D341Med (cell line): ENCODE measurements at regions not wholly inside any gene's neighbourhood (a gene's known extent, or its start where the extent isn't known, plus 50 kb on each side); places are given as distances from the start of the nearest gene placed in this dataset.

Source experiments
- DNase-seq: peaks from one replicate; pipeline ENCODE4 v3.0.0; 2012; ENCODE audit warnings: low spot score

DNA sequence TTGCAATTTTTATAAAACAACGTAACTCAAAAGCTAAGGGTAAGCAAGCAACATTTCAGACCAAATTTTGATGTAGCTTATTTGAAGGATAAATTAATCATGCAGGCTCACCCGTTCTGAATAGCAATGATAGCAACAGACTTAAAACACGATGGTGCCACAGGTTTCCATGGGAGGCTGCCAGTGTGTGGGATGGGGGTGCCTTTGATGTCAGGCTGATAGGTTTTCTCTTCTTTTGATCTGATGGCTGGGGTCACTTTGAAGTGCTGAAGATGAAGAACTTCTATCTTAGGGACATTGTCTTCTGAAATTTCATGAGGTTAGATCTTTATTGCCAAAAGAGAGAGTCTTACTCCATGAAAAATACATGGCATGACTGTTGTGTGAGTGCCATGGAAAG, 206.8 kb downstream of the LPIN1 start:
- DNase-seq, result no peak

DNA sequence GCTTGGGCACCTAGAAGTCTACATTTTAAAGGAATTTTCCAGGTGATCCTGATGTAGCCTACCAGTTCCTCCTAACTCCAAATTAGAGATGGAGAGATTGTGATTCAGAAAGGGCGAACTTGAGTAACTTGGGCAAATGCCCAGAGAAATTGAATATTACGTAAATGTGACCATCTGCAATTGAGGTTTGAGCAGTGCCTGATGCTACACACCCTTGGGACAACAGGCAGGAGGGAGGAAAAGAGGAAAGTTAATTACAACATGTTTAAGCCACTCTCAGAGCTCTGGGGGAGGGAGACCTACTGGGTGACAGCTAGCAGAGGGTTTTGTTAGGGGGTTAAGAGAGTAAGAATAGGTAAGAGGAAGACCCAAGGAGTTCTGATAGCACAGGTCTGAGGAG, 208.9 kb downstream of the LPIN1 start:
- DNase-seq, result no peak

DNA sequence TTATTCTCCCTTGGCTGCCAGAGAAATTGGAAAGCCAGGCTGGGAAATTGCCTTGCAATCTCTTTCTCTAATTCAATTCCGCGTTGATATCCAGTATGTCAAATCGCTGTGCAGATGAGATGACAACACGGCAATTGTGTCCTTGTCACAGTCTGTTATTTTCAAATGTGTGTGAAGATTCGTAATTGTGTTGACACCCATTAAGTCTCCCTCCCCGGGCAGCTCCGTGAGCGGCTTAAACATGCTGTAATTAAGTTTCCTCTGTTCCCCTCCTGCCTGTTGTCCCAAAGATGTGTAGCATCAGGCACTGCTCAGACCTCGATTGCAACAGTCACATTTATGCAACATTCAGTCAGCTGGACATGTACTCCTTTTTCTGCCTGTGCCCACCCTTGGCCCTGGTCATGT, 209.5 kb downstream of the LPIN1 start:
- DNase-seq, result no peak

DNA sequence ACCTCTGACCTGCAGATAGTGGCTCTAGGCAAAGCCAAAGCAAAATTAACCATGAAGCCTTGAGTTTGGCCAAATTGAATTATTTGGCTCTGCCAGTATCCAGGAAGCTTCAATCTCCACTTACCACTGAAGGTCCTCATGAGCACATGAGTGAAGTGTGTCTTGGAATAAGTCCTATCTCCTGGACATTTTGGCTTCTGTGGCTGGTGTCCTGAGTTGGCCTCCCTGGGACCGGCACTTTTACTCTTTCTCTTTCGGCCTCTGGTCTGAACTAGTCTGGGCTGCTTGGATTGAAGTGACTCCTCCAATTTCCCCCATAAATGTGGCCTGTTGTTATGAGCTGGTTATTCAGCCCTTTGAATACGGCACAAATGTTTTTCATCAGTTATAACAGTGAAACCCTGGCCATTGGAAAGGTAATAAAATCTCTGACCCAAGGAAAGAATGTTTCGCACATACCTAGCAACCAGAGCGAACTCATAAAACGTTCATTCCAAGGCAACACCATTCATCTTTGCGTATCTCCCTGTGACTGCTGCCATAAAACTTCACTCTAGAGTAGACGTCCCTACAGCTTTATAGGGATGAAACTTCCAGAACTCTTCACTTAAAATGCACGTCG, 216.4 kb downstream of the LPIN1 start:
- DNase-seq, result no peak

DNA sequence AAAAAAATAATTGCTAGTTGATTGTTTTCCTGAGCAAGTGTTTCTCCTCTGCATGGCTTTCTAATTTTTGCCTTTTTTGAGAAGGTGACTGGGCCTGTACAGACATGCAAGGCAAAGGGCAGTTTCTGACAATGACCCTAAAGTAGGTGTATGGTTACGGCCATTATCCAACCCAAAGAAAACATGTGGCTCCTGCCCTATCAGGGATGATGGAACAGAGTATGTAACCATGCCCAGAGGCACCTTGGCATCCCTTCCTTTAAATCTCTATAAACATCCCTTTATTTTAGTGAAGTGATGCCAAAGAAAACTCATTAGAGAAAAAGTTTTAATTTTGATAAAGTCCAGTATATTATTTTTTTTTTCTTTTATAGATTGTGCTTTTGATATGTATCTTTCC, 217.5 kb downstream of the LPIN1 start:
- no peak for DNase-seq

DNA sequence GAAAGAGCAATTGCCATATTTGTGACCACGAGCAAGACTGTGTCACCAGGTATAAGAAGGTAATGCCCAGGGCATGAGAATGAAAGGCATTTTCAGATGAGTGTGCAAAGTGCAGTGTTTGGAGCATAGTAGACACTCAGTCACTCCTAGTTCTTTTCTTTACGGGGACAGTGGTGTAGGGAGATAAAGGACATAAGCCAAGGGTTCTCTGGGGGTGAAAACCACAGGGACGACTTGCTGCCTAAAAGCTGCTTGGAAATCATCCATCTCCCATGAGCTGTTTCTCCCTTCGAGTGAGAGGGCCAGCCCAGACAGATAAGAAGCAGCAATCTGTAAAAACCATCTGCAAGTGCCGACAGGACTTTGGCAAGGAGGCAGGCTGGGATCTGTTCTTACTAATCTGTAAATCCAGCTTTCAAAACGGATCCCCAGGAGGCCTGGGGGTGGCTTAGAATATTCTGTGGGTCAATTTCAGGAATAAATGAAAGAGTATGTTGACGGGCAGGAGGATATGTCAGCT, 221.6 kb downstream of the LPIN1 start:
- DNase-seq, result peak; percentile 58

DNA sequence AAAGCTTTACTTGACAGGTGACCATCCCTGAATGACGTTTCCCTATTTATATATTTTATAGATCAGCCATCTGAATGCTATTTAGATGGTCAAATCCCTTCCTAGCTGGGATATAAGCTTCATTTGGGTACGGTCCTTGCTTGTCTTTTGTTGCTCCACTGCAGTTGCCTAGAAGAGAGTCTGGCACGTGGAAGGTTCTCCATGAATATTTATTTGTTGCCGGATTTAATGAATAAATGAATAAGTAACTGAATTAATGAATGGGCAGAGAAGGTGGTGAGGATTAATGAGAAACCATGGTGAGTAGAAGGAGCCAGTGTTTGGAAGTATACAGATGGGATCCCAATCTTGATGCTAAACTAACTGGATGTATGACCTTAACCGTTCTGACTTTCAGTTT, 222.1 kb downstream of the LPIN1 start:
- DNase-seq, result no peak

DNA sequence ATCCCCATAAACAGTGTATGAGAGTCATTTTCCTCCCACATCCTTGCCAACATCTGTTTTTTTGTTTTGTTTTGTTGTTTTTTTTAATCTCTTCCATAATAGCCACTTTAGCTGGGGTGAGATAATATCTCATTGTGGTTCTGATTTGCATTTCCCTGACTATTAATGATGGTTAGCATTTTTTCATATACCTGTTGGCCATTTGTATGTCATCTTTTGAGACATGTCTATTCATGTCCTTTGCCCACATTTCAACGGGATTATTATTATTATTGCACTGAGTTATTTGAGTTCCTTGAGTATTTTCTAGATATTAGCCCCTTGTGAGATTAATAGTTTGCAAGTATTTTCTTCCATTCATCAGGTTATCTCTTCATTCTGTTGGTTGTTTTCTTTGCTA, 223.3 kb downstream of the LPIN1 start:
- DNase-seq, result no peak

DNA sequence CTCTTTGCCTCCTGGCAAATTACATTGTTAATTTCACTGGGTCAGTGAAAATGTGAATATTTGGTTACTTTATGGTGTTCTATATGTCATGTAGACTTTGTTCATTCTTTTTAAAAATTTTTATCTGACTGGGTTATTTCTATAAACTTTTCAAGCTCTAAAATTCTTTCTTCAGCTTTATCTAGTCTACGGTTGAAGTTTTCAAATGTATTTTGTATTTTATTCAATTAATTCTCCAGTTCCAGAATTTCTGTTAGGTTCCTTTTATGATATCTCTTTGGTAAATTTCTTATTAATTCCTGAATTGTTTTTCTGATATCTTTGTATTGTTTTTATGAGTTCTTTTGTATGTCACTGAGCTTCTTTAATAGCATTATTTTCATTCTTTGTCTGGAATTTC, 228.1 kb downstream of the LPIN1 start:
- DNase-seq, result no peak

DNA sequence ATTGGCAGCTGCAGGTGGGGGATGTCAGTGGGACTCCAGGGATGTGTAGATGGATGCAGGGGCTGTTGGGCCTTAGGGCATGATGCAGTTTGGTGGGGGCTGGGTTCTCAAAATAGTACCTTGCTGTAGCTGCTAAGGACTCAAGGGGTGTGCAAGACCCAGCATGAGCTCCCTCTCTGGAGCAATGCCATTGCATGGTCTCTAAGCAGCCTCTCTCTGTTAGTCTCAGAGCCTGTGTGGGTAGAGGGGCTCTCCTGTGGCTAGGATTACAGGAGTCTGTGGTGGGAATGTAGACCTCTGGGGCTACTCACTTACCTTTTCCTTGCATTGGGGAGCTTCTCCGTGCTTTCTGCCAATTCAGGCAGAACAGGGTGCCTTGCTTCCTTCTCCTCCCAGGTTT, 228.9 kb downstream of the LPIN1 start:
- DNase-seq, result no peak

DNA sequence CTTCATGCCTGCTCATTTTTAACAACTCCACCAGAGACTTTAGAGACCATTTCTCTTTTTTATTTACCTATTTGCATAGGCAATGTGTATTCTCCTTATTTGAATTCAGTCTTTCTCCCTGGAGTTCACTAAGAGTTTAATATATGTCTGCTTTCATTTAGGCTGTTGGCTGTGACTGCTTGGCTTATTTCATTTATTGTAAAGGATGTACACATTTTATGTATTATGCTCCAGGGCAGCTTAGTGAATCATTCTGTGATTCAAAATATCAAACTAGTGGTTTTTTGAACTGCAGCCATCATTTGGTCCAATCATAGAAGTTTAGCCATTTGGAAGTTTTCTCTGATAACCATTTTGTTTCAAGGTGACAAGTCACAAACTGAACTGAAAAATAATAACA, 229.6 kb downstream of the LPIN1 start:
- DNase-seq, result no peak

DNA sequence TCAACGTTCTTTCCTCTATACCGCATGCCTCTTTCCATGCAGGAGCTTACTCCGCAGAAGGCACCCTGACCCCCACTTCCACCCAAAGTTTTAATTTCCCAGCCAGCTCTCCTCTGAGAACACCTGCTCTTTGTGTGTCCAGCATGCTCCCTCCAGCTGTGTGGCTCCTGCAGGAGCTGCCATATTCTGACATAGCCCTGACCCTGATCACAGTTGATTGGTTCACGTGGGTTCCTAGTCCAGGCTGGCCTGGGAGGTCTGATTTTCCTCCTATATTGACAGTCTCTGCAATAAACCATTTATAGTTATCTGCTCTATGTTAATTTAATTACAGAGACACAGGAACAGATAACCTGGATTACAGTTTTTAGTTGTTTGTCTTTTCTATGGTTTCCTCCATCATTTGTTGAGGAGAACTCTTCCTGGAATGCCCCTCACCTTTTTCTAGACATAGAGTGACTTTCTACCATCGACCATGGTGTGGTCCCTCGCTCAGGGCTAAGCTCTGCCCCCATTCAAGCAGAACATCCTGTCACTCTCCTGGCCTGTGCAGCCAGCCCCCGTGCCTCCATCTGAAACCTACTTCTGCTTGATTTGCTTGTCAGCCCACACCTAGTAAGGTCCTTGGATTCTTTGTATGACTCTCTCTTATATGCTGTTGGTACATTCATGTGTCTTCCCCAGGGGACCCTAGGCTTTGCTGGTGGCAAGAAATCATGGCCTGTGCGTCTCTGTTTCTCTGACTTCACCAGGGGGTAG, 231.5 kb downstream of the LPIN1 start:
- no peak for DNase-seq

DNA sequence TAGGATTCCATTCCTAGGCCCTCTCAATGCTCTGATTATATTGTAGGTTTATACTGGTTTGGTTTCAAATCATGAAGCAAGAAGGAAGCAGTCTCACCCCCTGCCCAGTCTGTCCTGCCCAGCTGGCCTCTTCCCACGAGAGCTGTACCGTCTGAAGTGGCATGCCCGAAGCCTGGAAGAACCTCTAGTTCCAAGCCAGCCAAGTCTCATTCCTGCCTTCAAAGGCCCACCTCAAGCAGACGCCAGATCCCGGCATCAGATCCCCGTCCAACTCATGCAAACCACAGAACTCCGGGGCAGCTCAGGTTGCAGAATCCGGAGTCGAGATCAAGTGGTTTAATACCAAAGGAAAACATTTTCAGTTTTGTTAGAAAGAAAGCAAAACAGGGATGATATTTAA, 234.4 kb downstream of the LPIN1 start:
- no peak for DNase-seq

DNA sequence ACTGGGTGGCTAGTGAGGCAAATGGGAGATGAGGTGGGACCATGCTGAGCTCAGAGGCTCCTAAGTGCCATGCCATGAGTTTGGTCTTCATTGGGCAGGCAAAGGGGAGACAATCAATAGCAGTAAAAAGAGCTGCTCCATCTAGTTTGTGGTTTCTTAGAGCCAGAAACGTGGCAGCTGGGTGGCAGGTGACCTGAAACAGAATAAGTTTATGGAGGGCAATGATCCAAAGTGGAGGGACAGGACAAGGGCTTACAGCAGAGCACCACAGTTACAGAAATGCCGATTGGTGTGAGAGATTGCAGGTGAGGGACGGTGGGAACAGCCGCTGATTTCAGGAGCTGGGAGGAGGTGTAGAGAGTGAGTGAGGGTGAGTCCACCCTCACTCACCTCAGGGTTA, 237.0 kb downstream of the LPIN1 start:
- no peak for DNase-seq

DNA sequence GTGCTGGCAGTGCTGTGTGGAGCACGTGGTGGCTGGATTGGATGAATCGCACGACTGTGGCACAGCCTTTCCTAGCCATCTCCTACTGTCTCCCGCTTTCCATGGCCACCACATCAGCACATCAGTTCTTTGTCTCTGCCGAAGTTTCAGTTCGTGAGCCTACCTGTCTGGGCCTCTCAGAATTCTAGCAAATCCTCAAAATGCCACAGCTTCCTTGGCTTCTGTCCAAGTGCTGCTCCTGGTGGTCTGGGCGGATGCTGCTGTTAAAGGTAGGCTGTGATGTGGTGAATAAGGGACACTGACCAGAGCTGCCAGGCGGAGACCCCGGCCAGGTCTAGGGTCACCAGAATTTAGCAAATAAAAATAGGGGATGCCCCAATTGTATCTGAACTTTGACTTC, 237.4 kb downstream of the LPIN1 start:
- DNase-seq, result no peak

DNA sequence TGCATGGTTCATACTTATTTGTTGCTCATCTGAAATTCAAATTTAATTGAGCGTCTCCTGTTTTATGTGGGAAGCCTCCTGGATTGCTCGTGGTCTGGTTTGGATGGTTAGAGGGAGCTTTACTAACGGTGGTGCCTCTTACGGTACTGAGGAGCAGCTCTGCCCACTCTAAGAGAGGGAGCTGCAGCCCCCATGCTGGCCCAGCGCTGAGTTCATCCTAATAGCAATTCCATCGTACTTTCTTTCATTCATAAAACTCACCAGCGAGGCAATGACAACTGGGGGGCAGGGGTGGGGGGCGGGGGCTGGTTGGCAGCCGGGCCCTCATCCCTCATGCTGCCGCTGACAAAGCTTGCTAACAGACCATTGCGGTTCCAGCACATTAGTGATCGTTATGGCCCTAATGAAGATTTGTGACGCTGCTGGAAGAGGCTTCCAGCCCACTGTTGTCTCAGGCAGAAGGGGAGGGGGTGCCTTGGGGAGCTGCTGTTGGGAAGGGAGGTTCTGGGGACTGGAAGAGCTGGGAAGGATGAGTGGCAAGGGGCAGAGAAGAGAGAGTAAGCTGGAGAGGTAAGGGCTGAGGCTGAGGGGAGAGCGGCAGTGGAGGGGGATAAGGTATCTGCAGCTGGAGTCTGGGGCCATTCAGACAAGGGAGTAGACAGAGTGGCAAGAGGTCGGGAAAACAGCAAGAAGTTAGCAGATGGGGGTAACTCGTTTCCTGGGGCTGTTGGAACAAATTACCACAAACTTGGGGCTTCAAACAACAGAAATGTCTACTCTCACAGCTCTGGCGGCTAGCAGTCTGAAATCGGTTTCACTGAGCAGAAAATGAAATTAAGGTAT, 238.1 kb downstream of the LPIN1 start:
- DNase-seq, result no peak

DNA sequence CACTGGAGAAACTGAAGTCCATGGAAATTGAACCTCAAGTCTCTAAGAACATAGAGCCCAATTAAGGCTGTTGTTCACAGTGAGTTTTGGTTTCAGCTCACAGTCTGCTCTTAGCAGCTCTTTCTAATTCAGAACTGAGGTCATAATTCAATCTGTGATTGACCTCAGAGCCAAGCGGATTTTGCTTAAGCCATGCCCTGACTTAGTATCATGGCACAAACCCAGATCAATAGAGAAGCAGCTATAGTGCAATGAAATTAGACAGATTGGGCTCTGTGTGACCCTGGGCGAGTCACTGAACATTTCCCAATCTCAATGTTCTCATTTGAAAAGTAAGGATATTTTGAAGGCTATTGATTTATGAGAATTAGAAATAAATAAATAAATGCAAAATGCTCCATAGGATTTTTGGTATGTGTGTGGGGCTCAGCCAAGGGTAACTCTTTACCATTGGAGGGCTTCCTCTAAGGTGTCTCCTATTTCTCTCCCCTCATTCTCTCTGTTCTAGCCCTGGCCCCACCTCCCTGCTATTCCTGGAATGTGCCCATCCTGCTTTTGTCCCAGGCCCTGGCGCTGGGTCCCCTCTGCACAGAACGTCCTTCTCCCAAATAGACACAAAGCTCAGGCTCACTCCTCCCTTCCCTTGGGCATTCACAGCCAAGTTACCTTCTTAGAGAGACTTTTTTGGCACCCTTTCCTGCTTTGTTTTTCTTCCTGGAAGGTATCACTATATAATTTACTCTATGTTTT, 239.6 kb downstream of the LPIN1 start:
- DNase-seq, result no peak

DNA sequence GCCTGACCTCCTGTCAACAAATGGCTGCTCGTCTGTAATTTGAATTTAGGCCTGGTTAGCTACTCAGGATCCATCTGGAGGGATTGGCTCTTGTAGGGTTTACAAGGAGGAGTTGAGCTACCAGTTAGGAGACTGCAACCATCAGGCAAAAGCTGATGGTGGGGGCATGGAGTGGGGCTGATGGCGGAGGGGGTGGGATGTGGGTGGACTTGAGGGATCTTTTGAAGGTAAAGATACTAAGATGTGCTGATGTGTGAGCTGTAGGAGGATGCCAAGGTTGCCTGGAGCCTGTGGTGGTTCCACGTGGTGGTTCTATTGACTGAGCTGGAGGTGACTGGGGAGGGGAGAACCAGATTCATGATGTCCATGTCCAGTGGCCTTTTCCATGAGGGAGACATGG, 240.7 kb downstream of the LPIN1 start:
- DNase-seq, result no peak

DNA sequence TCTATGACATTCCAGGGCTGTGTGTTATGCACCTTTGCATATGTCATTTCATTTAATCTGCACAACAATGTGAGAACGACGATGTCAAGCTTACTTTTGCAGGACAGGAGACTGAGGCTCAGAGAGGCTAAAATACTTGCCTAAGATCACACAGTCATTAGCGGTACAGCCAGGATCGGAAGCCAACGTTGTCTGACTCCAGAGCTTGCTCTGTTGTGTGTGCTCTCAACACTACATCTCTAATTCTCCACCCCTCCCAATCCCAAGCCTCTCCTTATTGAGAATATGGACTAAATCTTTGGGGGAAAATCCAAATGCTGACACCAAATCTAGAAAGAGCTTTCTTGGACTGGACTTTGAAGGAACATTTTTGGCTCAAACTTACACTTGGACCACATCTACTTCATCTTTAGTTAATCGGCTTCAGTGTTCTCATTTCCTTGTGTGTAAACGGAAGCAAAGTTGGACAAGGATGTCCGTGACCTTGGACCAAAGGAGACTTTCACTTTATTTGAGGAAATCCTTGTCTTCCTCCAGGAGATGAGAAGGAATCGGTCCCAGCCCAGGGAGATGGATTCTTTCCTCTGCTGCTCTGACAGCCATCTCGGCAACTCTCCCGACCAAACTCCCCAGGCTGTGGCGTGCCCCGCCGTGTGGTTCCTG, 242.4 kb downstream of the LPIN1 start:
- DNase-seq, result no peak

DNA sequence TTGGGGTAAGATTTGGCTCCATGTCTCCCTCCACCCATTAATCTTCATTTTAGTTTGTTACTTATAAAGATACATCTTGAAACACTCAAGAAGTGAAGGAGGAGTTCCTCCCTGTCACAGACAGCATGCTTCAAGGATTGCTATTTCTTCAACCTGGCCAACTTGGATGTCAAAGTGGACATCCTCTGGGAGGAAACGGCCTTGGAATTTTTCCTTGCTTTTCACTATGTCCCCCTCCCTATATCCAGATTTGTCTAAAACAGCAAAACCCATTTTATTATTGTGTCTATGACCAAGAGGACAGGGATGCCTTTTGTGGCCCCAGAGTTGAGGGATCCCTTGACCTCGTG, 242.9 kb downstream of the LPIN1 start:
- no peak for DNase-seq

DNA sequence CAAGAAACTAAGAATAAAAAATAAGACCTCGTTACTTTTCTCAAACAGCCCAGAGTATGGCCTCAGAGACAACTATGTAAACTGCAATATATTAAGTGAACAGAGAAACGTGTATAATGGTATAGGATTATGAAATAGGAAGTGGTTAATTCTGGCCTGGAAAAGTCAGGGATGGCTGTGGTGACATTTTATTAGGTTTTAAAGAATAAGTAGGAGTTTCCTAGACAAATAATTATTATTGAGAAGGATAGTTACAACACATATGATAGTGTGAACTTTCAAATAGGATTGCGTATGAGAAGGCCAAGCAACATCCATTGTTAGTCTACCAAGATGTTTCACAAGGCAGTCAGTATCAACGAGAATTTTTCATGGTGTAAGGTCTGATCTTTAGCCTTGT, 244.1 kb downstream of the LPIN1 start:
- DNase-seq, result no peak

DNA sequence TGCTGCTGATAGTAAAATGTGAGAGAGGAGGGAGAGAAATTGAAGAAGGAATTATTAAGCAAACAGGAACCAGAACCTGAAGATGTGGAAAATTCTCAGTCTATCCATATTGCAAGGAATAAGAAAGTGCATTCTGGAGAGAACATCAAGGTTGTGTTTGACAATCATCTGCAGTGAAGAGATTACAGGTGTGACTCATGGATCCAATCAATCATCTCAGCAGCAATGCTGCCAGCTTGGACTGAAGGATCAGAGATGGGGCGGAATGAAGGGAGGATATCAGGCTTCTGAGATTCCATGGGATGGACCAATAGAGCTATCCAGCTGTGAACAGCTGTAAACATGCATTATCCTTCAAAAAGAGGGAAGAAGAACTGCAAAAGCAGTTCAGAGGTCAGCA, 247.3 kb downstream of the LPIN1 start:
- DNase-seq, result no peak
